Hepatocyte (in vitro differentiated cells): ENCODE measurements at regions not wholly inside any gene's neighbourhood (a gene's known extent, or its start where the extent isn't known, plus 50 kb on each side); places are given as distances from the start of the nearest gene placed in this dataset.

ENCODE experiments used
- DNase-seq: peaks from one replicate; pipeline ENCODE4 v3.0.0-alpha.2; 2016; ENCODE audit warnings: low spot score
- H2AFZ ChIP-seq: fragments of 200-600 bp; sonication (generic); 2 replicates; pipeline ENCODE4 v1.6.0; 2016; ENCODE audit warnings: antibody characterized with exemption, mild to moderate bottlenecking
- H3K27ac ChIP-seq: fragments of 200-600 bp; sonication (generic); 2 replicates; pipeline ENCODE4 v1.5.1; 2016; ENCODE audit warnings: mild to moderate bottlenecking
- H3K27me3 ChIP-seq: fragments of 200-600 bp; sonication (generic); 2 replicates; pipeline ENCODE4 v1.6.1; 2016
- H3K36me3 ChIP-seq: fragments of 200-600 bp; sonication (generic); replicated peaks from 2 replicates; pipeline ENCODE4 v1.5.1; 2016; ENCODE audit warnings: low read depth; ENCODE audit not compliant: insufficient read depth
- H3K4me1 ChIP-seq: fragments of 200-600 bp; sonication (generic); 2 replicates; pipeline ENCODE4 v1.5.1; 2016; ENCODE audit warnings: mild to moderate bottlenecking, moderate library complexity; ENCODE audit not compliant: insufficient read depth
- H3K4me2 ChIP-seq: fragments of 200-600 bp; sonication (generic); 2 replicates; pipeline ENCODE4 v1.6.0; 2016
- H3K4me3 ChIP-seq: fragments of 200-600 bp; sonication (generic); 2 replicates; pipeline ENCODE4 v1.5.1; 2016; ENCODE audit warnings: mild to moderate bottlenecking
- H3K79me2 ChIP-seq: fragments of 200-600 bp; sonication (generic); 2 replicates; pipeline ENCODE4 v1.6.0; 2017; ENCODE audit warnings: mild to moderate bottlenecking
- H3K9me2 ChIP-seq: fragments of 200-600 bp; sonication (generic); replicated peaks from 2 replicates; pipeline ENCODE4 v1.6.0; 2017; ENCODE audit warnings: mild to moderate bottlenecking; ENCODE audit not compliant: insufficient read depth
- H3K9me3 ChIP-seq: fragments of 200-600 bp; sonication (generic); 2 replicates; pipeline ENCODE4 v1.5.1; 2016; ENCODE audit warnings: low read depth, mild to moderate bottlenecking
- H4K20me1 ChIP-seq: fragments of 200-600 bp; sonication (generic); 2 replicates; pipeline ENCODE4 v1.6.0; 2016; ENCODE audit warnings: mild to moderate bottlenecking; ENCODE audit not compliant: insufficient read depth, poor library complexity, severe bottlenecking
- CTCF ChIP-seq: fragments of 200-600 bp; sonication (generic); IDR thresholded peaks from 2 replicates; pipeline ENCODE4 v1.5.1; 2016; ENCODE audit warnings: antibody characterized with exemption, mild to moderate bottlenecking; ENCODE audit not compliant: poor library complexity
- EZH2 ChIP-seq: fragments of 200-600 bp; sonication (generic); IDR thresholded peaks from 2 replicates; pipeline ENCODE4 v1.6.1; 2016; ENCODE audit warnings: antibody characterized with exemption, mild to moderate bottlenecking, borderline replicate concordance
- EZH2phosphoT487 ChIP-seq: fragments of 200-600 bp; sonication (generic); IDR thresholded peaks from one replicate; pipeline ENCODE4 v1.6.1; 2018; ENCODE audit warnings: antibody characterized with exemption, mild to moderate bottlenecking, low read depth, moderate library complexity; ENCODE audit not compliant: unreplicated experiment, severe bottlenecking
- WGBS: methylation state at CpG from one replicate; pipeline ENCODE4 v1.1.6; 2016; ENCODE audit warnings: low lambda C conversion rate; ENCODE audit errors: missing lambda C conversion rate; 5-methylcytosine and 5-hydroxymethylcytosine counted together

GRCh38 chr22:48138427-48138826 lies 1376.0 kb downstream of the TBC1D22A start:
- Histone ChIP-seq H3K9me2 (no peaks in the 10 kb centered on the region), H4K20me1 (no peaks in the 10 kb centered on the region), H3K4me1 (peaks cover 3% of the 10 kb centered on the region), H3K4me3 (no peak overlapping the region), H3K36me3 (no peaks in the 10 kb centered on the region), H3K79me2 (no peaks in the 10 kb centered on the region), H3K9me3 (no peaks in the 10 kb centered on the region), H3K4me2 (no peak overlapping the region), H2AFZ (no peak overlapping the region), H3K27me3 (no peaks in the 10 kb centered on the region), H3K27ac (no peak overlapping the region)
- WGBS, result 44% methylated on average over 3 of the region's 3 CpGs
- no peak for TF ChIP-seq CTCF
- no peak for TF ChIP-seq EZH2
- TF ChIP-seq EZH2phosphoT487, result no peak
- DNase-seq, result no peak

GRCh38 chr22:48137640-48138039 lies 1375.2 kb downstream of the TBC1D22A start:
- Histone ChIP-seq H3K36me3 (no peaks in the 10 kb centered on the region), H3K27me3 (no peaks in the 10 kb centered on the region), H3K9me3 (no peaks in the 10 kb centered on the region), H3K79me2 (no peaks in the 10 kb centered on the region), H3K4me2 (peak overlapping the region; percentile 29), H3K9me2 (no peaks in the 10 kb centered on the region), H3K4me3 (no peak overlapping the region), H4K20me1 (no peaks in the 10 kb centered on the region), H3K27ac (no peak overlapping the region), H2AFZ (no peak overlapping the region), H3K4me1 (peaks cover 3% of the 10 kb centered on the region)
- WGBS, result 57% methylated on average over 10 of the region's 10 CpGs
- TF ChIP-seq EZH2, result no peak
- no peak for TF ChIP-seq EZH2phosphoT487
- TF ChIP-seq CTCF, result no peak
- DNase-seq, result no peak

GRCh38 chr22:48135592-48135991 lies 1373.1 kb downstream of the TBC1D22A start:
- no peak for DNase-seq
- Histone ChIP-seq H3K36me3 (no peaks in the 10 kb centered on the region), H3K27ac (no peak overlapping the region), H2AFZ (no peak overlapping the region), H4K20me1 (no peaks in the 10 kb centered on the region), H3K4me3 (no peak overlapping the region), H3K9me2 (no peaks in the 10 kb centered on the region), H3K9me3 (no peaks in the 10 kb centered on the region), H3K27me3 (no peaks in the 10 kb centered on the region), H3K79me2 (no peaks in the 10 kb centered on the region), H3K4me1 (peaks cover 3% of the 10 kb centered on the region), H3K4me2 (no peak overlapping the region)
- TF ChIP-seq CTCF (no peak), EZH2 (no peak), EZH2phosphoT487 (no peak)
- 89% methylated on average over 8 of the region's 8 CpGs for WGBS

GRCh38 chr22:48125416-48125815 lies 1363.0 kb downstream of the TBC1D22A start:
- Histone ChIP-seq H3K79me2 (no peaks in the 10 kb centered on the region), H3K4me2 (no peak overlapping the region), H3K9me2 (no peaks in the 10 kb centered on the region), H4K20me1 (no peaks in the 10 kb centered on the region), H3K36me3 (no peaks in the 10 kb centered on the region), H3K9me3 (no peaks in the 10 kb centered on the region), H2AFZ (no peak overlapping the region), H3K27ac (no peak overlapping the region), H3K4me3 (no peak overlapping the region), H3K4me1 (no peaks in the 10 kb centered on the region), H3K27me3 (no peaks in the 10 kb centered on the region)
- 62% methylated on average over 3 of the region's 3 CpGs for WGBS
- TF ChIP-seq CTCF (no peak), EZH2phosphoT487 (no peak), EZH2 (no peak)
- no peak for DNase-seq
